ENCODE measurements at regions not wholly inside any gene's neighbourhood (a gene's known extent, or its start where the extent isn't known, plus 50 kb on each side); places are given as distances from the start of the nearest gene placed in this dataset.
"Not testable (repeated sequence)": the region's sequence is repeated elsewhere in the genome, so short reads cannot be mapped to it uniquely, and the experiment has no call there.

DNA sequence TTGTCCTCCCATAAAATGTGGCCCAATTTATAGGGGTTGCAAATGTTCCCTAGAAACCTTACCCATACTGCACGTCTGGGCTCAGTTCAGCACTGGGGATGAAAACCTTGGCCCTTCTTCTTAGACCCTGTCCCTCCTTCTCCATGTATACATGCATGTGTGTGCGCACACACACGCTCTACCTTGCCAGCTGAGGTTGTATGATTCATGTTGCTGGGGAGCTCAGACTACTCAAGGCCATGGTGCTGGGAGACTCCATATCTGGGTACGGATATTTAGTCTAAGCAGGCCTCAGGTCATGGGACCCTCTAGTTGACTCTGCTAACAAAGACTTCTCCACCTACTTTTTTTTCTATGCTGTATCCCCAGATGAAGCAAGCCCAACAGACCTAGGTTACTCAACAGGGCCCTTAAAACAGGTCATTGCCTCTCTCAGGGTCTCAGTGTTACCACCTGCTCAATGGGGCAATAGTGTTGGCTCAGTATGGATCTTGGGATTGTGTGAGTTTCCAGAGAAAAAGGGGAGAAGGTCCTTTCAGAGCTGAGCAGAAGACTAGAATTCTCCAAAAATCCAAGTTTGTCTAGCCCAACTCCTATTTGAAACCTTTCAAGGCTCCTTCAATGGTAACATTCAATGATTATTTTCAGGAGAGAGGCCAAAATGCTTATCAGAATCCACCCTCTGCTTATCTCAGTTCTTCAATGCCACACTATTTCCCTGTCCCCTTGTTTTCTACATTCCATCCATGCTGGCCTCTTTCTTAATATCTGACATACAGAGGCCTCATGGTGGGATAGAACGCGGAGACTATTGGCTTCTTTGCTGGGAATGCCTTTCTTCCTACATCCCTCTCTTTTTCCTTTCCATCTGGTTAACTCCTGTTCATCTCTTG lies 123.6 kb upstream of the PITX1 start:
- DNase-seq (ENCODE audit: low spot score) = no peak

GRCh38 chr5:135156715-135157404 lies 122.8 kb upstream of the PITX1 start:
- DNase-seq (ENCODE audit: low spot score) = no peak

DNA sequence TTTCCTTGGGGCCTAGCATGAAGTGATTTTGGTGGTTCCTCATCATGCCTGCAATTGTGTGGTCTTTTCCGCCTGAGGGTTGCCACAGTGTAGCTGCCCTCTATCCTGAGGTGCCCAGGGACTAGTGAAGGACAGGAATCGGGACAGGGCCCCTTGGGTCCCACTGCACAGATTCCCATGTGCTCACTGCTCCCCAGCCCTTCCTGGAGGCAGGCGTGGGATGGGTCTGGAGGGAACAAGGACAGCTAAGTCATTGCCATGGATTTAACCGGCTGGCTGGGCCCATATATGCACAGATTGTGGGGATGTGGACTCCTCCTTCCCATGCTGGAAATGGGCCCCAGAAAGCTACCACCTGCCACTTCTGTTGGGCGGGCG lies 122.3 kb upstream of the PITX1 start:
- DNase-seq (ENCODE audit: low spot score) = no peak

DNA sequence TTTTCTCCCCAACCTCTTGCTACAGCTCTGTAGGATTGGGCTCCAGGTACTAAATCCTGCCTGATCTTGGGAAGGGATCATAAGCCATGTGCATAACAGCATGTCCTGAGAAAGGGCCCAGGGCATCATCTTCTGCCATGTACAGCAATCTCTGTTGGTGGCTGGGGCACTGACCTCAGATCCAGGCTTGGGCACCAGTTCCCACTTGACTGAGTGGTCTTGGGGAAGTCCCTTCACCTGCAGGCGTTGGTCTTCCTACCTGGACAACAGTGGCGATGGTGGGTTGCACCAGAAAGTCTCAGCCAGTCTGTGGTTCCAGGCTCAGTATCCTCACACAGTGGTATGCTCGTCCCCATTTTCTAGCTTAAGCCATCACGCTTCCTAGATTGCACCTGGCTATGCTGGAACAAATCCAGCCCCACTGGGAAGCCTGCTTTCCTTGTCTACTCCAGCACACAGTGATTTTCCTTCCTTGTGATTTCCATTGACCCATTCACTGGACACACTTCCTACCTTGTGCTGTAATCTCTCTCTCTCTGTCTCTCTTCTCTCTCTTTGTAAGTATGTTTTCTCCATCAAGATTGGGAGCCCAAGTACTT lies 121.7 kb upstream of the PITX1 start:
- DNase-seq (ENCODE audit: low spot score) = no peak

DNA sequence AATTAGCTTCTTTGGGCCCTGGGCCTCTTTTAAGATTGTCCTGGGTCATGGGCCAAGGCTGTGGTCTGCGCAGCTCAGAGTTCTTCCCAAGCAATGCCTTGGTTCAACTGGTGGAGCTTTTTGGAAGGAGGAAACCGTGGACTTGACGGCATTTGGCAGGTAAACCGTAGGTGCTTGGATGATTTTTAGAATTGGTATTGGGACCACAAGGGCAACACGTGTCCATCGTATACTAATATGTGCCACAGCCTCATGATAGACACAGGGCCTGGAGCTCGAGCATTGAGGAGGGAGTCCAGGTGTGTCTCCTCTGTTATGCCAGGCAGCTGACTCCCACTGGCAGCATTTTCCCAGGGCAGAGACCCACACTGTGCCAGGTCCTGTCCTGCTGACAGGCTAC lies 120.9 kb upstream of the PITX1 start:
- DNase-seq (ENCODE audit: low spot score) = no peak

DNA sequence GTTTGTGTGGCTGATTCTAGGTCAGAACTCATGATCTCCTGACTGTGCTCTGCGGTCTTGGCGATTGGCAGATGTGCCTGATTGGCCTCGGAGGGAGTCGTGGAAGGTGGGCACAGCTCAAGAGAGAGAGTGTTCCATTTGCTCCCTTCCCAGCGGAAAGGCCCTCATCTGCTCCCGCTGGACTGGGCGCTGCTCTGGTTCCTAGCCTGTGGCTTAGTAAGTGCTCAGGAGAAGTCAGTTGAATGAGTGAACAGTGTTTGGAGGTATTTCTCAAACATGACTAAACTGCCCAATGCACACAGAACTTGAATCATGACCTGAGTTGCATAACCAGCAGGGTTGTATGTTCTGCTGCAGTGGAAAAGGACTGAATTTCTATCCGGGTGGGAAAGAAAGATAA lies 120.2 kb upstream of the PITX1 start:
- no peak for DNase-seq (ENCODE audit: low spot score)

GRCh38 chr5:135153661-135154060 lies 119.6 kb upstream of the PITX1 start:
- DNase-seq (ENCODE audit: low spot score) = no peak

DNA sequence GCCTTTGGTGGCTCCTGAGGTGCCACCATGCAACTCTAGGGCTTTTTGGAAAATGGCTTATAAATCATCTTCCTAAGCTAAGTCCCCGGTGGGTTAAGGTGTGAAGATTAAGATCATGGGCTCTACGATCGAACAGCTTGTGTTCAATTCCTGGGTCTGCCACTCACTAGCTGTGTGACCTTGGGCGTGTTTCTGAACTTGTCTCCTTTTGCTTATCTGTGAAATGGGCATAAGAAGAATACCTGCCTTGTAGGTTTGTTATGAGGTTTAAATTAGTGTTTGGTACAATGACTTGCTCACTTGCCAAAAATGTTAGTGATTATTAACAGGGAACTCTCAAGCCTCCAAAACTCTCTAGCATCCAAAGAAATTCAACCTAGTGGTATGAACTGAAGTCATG lies 119.2 kb upstream of the PITX1 start:
- no peak for DNase-seq (ENCODE audit: low spot score)

- not testable (repeated sequence) for DNase-seq (ENCODE audit: low spot score)
These were observed 117.6 kb upstream of the PITX1 start for GRCh38 chr5:135151660-135152059.

GRCh38 chr5:135151256-135151655 lies 117.2 kb upstream of the PITX1 start:
- no peak for DNase-seq (ENCODE audit: low spot score)

DNA sequence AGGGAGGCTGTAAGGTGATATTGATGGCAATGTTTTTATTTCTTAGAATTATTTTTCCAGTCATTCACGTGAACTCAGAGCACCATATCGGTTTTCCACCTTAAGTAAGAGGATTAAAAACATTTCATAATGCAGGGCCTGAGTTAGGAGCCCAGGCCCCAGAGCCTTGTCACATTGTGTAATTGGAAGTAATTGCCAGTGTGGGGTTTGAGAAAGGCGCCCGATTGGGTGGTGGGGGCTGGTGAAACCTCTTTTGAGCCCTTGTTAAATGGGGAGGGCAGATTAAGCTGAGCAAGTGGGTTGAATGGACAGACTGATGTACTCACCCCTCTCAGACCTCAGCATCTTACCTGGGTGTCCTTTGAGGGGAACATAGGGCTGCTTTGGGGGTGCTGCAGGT lies 116.7 kb upstream of the PITX1 start:
- DNase-seq (ENCODE audit: low spot score) = no peak

GRCh38 chr5:135149956-135150723 lies 116.1 kb upstream of the PITX1 start:
- no peak for DNase-seq (ENCODE audit: low spot score)

DNA sequence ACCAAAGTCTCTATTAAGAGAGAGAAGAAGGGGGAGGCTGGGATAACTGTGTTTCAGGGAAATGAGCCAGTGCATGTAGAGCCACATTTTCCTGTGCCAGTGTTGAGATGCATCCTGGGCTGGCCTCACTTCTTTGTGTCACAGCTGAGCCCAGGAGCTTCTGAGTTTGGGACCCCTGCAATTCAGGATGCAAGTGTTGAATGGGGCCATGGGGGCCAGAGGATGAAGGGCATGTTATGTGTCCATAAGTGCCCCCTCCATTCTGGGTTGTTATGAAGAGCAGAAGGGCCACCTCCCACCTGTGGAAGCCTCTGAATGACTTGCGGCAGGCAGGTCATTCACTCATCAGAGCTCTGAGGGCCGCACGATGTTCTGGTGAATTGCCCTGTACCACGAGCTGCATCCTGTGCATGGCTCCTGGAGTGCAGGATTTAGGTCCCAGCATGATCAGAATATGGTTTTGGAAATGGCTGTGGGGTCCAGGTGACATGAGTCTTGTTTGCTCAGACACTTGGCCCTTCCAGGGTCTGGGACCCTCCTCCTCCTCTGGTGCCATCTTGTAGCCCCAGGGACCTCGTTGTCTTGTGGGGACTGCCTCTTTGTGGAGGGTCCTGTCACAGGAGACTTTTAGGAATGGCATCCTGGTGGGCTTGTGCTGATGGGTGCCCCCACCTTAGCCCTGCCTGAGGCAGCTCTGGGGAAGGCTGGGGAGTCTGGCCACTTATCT lies 115.4 kb upstream of the PITX1 start:
- DNase-seq (ENCODE audit: low spot score) = no peak

- DNase-seq (ENCODE audit: low spot score) = no peak
These were observed 113.5 kb upstream of the PITX1 start for GRCh38 chr5:135147294-135148090.

DNA sequence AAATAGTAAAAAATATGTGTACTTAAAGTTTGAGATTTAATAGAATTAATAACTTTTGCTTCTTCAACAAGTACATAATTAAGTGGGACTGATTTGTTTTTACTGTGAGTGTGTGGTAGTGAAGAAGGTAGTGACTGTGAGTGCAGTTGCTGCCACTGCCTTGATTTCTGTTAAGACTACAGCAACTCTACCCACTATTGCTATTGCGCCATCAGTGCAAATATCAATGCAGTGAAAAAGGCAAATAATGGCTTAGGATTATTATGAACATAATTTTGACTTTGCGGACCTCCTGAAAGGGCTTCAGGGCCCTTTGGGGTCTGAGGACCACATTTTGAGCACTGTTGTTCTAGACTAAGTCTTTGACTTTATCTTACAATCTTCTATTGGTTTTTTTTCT lies 112.0 kb upstream of the PITX1 start:
- no peak for DNase-seq (ENCODE audit: low spot score)

- DNase-seq (ENCODE audit: low spot score) = not testable (repeated sequence)
These were observed 109.7 kb upstream of the PITX1 start for GRCh38 chr5:135143682-135144081.

DNA sequence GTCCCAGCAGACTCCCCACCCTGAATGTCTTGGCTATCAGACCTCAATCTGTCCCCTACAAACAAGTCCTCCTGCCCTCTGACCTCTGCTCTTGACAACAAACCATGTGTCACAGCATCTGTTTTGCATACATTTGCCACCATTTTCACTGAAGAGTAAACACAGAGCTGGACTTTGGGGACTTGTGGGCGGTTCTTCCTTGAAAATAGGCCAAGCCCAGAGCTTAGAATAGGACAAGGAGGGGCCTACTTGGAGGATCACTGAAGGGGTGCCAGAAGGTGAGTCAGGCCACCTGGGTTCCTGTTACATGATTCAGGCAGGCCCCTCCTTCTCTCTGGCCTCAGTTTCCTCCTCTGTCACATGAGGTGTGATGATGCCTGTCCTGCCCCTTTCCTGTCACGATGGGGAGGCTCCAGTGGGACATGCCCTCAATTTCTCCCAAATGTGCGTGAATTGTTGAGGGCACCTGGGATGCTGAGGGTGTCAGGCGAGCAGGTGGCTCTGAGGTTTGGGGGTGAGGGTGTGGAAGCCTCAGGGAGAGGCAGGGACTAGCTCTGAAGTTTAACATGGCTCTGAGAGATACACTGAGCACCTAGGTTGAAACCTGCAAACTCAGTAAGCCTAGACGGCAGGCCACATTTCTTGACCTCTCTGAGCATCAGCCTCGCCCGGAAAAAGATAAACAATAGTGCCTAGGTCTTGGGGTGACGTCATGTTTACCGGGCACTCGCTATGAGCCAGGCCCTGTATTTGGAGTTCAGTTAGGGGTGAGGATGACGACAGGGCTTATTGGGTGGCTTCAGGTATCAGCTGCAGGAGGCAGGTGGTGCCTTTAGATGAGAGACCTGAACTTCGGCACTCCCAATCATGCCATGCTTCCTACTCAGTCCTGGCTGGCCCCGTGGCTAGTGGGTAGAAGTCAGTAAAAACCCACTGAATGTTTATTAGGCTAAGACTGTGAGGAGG lies 107.6 kb upstream of the PITX1 start:
- peak; percentile 10 for DNase-seq (ENCODE audit: low spot score)

- DNase-seq (ENCODE audit: low spot score) = peak; percentile 33
These were observed 106.6 kb upstream of the PITX1 start for GRCh38 chr5:135140446-135141204.
